ENCODE measurements at regions not wholly inside any gene's neighbourhood (a gene's known extent, or its start where the extent isn't known, plus 50 kb on each side); places are given as distances from the start of the nearest gene placed in this dataset.

GRCh38 chr4:111963158-111963700 lies 182.0 kb upstream of the FAM241A start:
- TF ChIP-seq CTCF (IDR thresholded peaks at IDR 0.05; ENCODE audit: low read depth, low read length) = no peak
- DNase-seq (ENCODE audit: low read depth in 2 of 2) = no peak
- H3K4me3 ChIP-seq (replicated peaks in 1 of 2; ENCODE audit: low read depth in 2 of 2, low read length in 2 of 2) = no peak overlapping the region

GRCh38 chr4:111977419-111977965 lies 167.8 kb upstream of the FAM241A start:
- no peak for DNase-seq (ENCODE audit: low read depth in 2 of 2)
- no peak for TF ChIP-seq CTCF (IDR thresholded peaks at IDR 0.05; ENCODE audit: low read depth, low read length)
- H3K4me3 ChIP-seq (replicated peaks in 1 of 2; ENCODE audit: low read depth in 2 of 2, low read length in 2 of 2) = no peak overlapping the region

- TF ChIP-seq CTCF (IDR thresholded peaks at IDR 0.05; ENCODE audit: low read depth, low read length) = no peak
- H3K4me3 ChIP-seq (replicated peaks in 1 of 2; ENCODE audit: low read depth in 2 of 2, low read length in 2 of 2) = no peak overlapping the region
- no peak for DNase-seq (ENCODE audit: low read depth in 2 of 2)
Measured at GRCh38 chr4:111979921-111980320, 165.3 kb upstream of the FAM241A start.

- H3K4me3 ChIP-seq (replicated peaks in 1 of 2; ENCODE audit: low read depth in 2 of 2, low read length in 2 of 2) = no peak overlapping the region
- DNase-seq (ENCODE audit: low read depth in 2 of 2) = no peak
- TF ChIP-seq CTCF (IDR thresholded peaks at IDR 0.05; ENCODE audit: low read depth, low read length) = no peak
Measured at GRCh38 chr4:111982089-111982488, 163.2 kb upstream of the FAM241A start.

GRCh38 chr4:111984169-111984819 lies 161.0 kb upstream of the FAM241A start:
- H3K4me3 ChIP-seq (replicated peaks in 1 of 2; ENCODE audit: low read depth in 2 of 2, low read length in 2 of 2) = no peak overlapping the region
- DNase-seq (ENCODE audit: low read depth in 2 of 2) = no peak

GRCh38 chr4:111985426-111985825 lies 159.8 kb upstream of the FAM241A start:
- no peak for TF ChIP-seq CTCF (IDR thresholded peaks at IDR 0.05; ENCODE audit: low read depth, low read length)
- H3K4me3 ChIP-seq (replicated peaks in 1 of 2; ENCODE audit: low read depth in 2 of 2, low read length in 2 of 2) = no peak overlapping the region
- no peak for DNase-seq (ENCODE audit: low read depth in 2 of 2)

More at GRCh38 chr4:111984169-111984819, 161.0 kb upstream of the FAM241A start:
- no peak for TF ChIP-seq CTCF (IDR thresholded peaks at IDR 0.05; ENCODE audit: low read depth, low read length)
